HCT116 (cell line): ENCODE measurements at regions not wholly inside any gene's neighbourhood (a gene's known extent, or its start where the extent isn't known, plus 50 kb on each side); places are given as distances from the start of the nearest gene placed in this dataset.

ENCODE experiments used
- ATAC-seq: fragments of 200-7000 bp; cut with Tn5 transposase; 2 replicates; pipeline ENCODE4 v1.9.1; 2020; ENCODE audit warnings: mild to moderate bottlenecking, moderate library complexity
- BruUV-seq: library from RNA; stranded (reverse); fragments of 400-500 nt; replicated peaks from 2 replicates; lab custom pipeline; 2021; lab: Mats Ljungman, UMichigan
- CTCF ChIA-PET: fragments of 300-600 bp; sonication (Branson Sonifier 250); formaldehyde crosslinking; loops from one replicate; lab custom pipeline; 2021; ENCODE audit warnings: antibody characterized with exemption; lab: Charles Lee
- POLR2A ChIA-PET: fragments of 300-600, 350-600 bp; sonication (Branson Sonifier 250); formaldehyde crosslinking; loops from one replicate; lab custom pipeline; 2021; ENCODE audit warnings: antibody characterized with exemption; lab: Charles Lee
- RAD21 ChIA-PET, 2 experiments: fragments of 300-600 bp; sonication (Branson Sonifier 250); formaldehyde crosslinking; loops; one replicate each; lab custom pipeline; 2023; ENCODE audit warnings: low total read pairs in 2 of 2; ENCODE audit not compliant: uncharacterized antibody in 2 of 2, unreplicated experiment in 2 of 2, low non-redundant PET in 1 of 2; lab: Charles Lee
- DNase-seq: peaks from one replicate; pipeline ENCODE4 v3.0.0-alpha.2; 2010; ENCODE audit warnings: low read depth, low spot score
- H2AFZ ChIP-seq: fragments of 200-600 bp; shearing (Covaris generic), sonication (generic); 2 replicates; pipeline ENCODE4 v1.6.1; 2017; ENCODE audit warnings: low read depth, mixed run types, mixed read lengths, antibody characterized with exemption, low read length; ENCODE audit not compliant: poor library complexity, severe bottlenecking
- H3K27ac ChIP-seq: 2 replicates; pipeline ENCODE4 v1.5.1; 2012; ENCODE audit warnings: low read depth, low read length
- H3K27me3 ChIP-seq: fragments of 200-600 bp; sonication (generic); 2 replicates; pipeline ENCODE4 v1.6.1; 2016; ENCODE audit warnings: mixed run types, low read length, mixed read lengths; ENCODE audit not compliant: insufficient read depth
- H3K36me3 ChIP-seq, 2 experiments: fragments of 200-500 bp in 1 of 2; fragments of 200-600 bp in 1 of 2; sonication (Bioruptor generic) in 1 of 2; sonication (generic) in 1 of 2; 2 replicates each; pipeline versions ENCODE4 v1.5.1 to v1.6.1; 2014 to 2016; ENCODE audit warnings: low read length in 2 of 2, inconsistent platforms in 1 of 2, mixed read lengths in 1 of 2, mixed run types in 1 of 2; ENCODE audit not compliant: insufficient read depth in 2 of 2, control insufficient read depth in 1 of 2
- H3K4me1 ChIP-seq, 2 experiments: fragments of 200-600 bp in 1 of 2; sonication (generic) in 1 of 2; 2 replicates each; pipeline versions ENCODE4 v1.5.1 to v1.6.1; 2012 to 2017; ENCODE audit warnings: low read length in 2 of 2, inconsistent platforms in 1 of 2, mild to moderate bottlenecking in 1 of 2, mixed read lengths in 1 of 2, mixed run types in 1 of 2, moderate library complexity in 1 of 2; ENCODE audit not compliant: insufficient read depth in 2 of 2, control insufficient read depth in 1 of 2
- H3K4me2 ChIP-seq: fragments of 200-600 bp; sonication (generic); 2 replicates; pipeline ENCODE4 v1.6.1; 2017; ENCODE audit warnings: mixed run types, low read length, mixed read lengths
- H3K4me3 ChIP-seq, 2 experiments: fragments of 200-600 bp in 1 of 2; sonication (generic) in 1 of 2; replicated peaks in 1 of 2; 2 replicates each; pipeline ENCODE4 v1.5.1; 2011 to 2016; ENCODE audit warnings: low read length in 2 of 2, control low read depth in 1 of 2, low read depth in 1 of 2, mild to moderate bottlenecking in 1 of 2, mixed read lengths in 1 of 2, mixed run types in 1 of 2
- H3K79me2 ChIP-seq: fragments of 200-600 bp; sonication (generic); 2 replicates; pipeline ENCODE4 v1.6.1; 2017; ENCODE audit warnings: mild to moderate bottlenecking, mixed run types, low read length, moderate library complexity, mixed read lengths; ENCODE audit not compliant: insufficient read depth
- H3K9ac ChIP-seq: fragments of 200-600 bp; sonication (generic); 2 replicates; pipeline ENCODE4 v1.6.1; 2016; ENCODE audit warnings: low read length, mixed read lengths
- H3K9me2 ChIP-seq: fragments of 200-600 bp; sonication (generic), shearing (Covaris generic); 2 replicates; pipeline ENCODE4 v1.6.1; 2017; ENCODE audit warnings: mixed run types, mild to moderate bottlenecking, moderate library complexity; ENCODE audit not compliant: insufficient read depth
- H3K9me3 ChIP-seq, 2 experiments: fragments of 200-500 bp in 1 of 2; fragments of 200-600 bp in 1 of 2; sonication (Bioruptor generic) in 1 of 2; sonication (generic) in 1 of 2; 2 replicates each; pipeline ENCODE4 v1.6.1; 2014 to 2017; ENCODE audit warnings: low read length in 2 of 2, mixed read lengths in 2 of 2, inconsistent platforms in 1 of 2, low read depth in 1 of 2, mild to moderate bottlenecking in 1 of 2, mixed run types in 1 of 2, moderate library complexity in 1 of 2; ENCODE audit not compliant: control insufficient read depth in 1 of 2, insufficient read depth in 1 of 2
- H4K20me1 ChIP-seq: fragments of 200-600 bp; sonication (generic), shearing (Covaris generic); 2 replicates; pipeline ENCODE4 v1.6.1; 2017; ENCODE audit warnings: mixed run types, mild to moderate bottlenecking, moderate library complexity; ENCODE audit not compliant: insufficient read depth
- CBX3 ChIP-seq: IDR thresholded peaks from 2 replicates; pipeline ENCODE4 v1.6.1; 2012; ENCODE audit warnings: low read depth
- CEBPB ChIP-seq: IDR thresholded peaks from 2 replicates; pipeline ENCODE4 v1.6.1; 2012; ENCODE audit warnings: low read depth
- CTCF ChIP-seq, 3 experiments: fragments of 200-600 bp in 1 of 3; sonication (generic) in 1 of 3; IDR thresholded peaks in 2 of 3; conservative IDR thresholded peaks in 1 of 3; 2 replicates each; pipeline ENCODE4 v1.5.1; 2012 to 2017; ENCODE audit warnings: low read depth in 2 of 3, low read length in 2 of 3, antibody characterized with exemption in 1 of 3, borderline replicate concordance in 1 of 3, control low read depth in 1 of 3, mild to moderate bottlenecking in 1 of 3, mixed read lengths in 1 of 3, mixed run types in 1 of 3, moderate library complexity in 1 of 3; ENCODE audit not compliant: insufficient read depth in 1 of 3
- ELF1 ChIP-seq: IDR thresholded peaks from 2 replicates; pipeline ENCODE4 v1.6.1; 2012; ENCODE audit warnings: low read depth, borderline replicate concordance
- EZH2 ChIP-seq: fragments of 200-600 bp; sonication (generic); IDR thresholded peaks from 2 replicates; pipeline ENCODE4 v1.6.1; 2017; ENCODE audit warnings: antibody characterized with exemption, mixed run types
- FOSL1 ChIP-seq: IDR thresholded peaks from 2 replicates; pipeline ENCODE4 v1.6.1; 2012; ENCODE audit warnings: low read depth
- JUND ChIP-seq: IDR thresholded peaks from 2 replicates; pipeline ENCODE4 v1.6.1; 2012
- MAX ChIP-seq: IDR thresholded peaks from 2 replicates; pipeline ENCODE4 v1.6.1; 2012
- POLR2AphosphoS5 ChIP-seq: IDR thresholded peaks from 2 replicates; pipeline ENCODE4 v1.6.1; 2011; ENCODE audit warnings: mild to moderate bottlenecking, low read depth, low read length, moderate library complexity
- RAD21 ChIP-seq: IDR thresholded peaks from 2 replicates; pipeline ENCODE4 v1.6.1; 2012; ENCODE audit warnings: low read depth, mild to moderate bottlenecking
- SIN3A ChIP-seq: IDR thresholded peaks from 2 replicates; pipeline ENCODE4 v1.6.1; 2012; ENCODE audit warnings: low read depth
- SP1 ChIP-seq: IDR thresholded peaks from 2 replicates; pipeline ENCODE4 v1.6.1; 2012; ENCODE audit warnings: low read depth
- SRF ChIP-seq: IDR thresholded peaks from 2 replicates; pipeline ENCODE4 v1.6.1; 2012; ENCODE audit warnings: low read depth
- YY1 ChIP-seq: IDR thresholded peaks from 2 replicates; pipeline ENCODE4 v1.6.1; 2011; ENCODE audit warnings: low read length, low read depth, moderate library complexity, mild to moderate bottlenecking; ENCODE audit not compliant: insufficient replicate concordance; ENCODE audit errors: extremely low read depth
- ZBTB33 ChIP-seq: IDR thresholded peaks from 2 replicates; pipeline ENCODE4 v1.6.1; 2011; ENCODE audit warnings: mild to moderate bottlenecking, low read length, moderate library complexity; ENCODE audit not compliant: insufficient replicate concordance; ENCODE audit errors: extremely low read depth
- ZFX ChIP-seq: fragments of 450-650 bp; IDR thresholded peaks from 2 replicates; pipeline ENCODE4 v1.6.1; 2017
- ZNF274 ChIP-seq: fragments of 200-500 bp; sonication (Bioruptor generic); IDR thresholded peaks from 2 replicates; pipeline ENCODE4 v1.6.1; 2014; ENCODE audit warnings: mild to moderate bottlenecking, low read depth, low read length, inconsistent platforms
- intact Hi-C: fragments of 100-400 bp; cut with micrococcal nuclease; formaldehyde crosslinking; loops from 2 replicates; pipeline ENCODE4 v1.10.0; 2022
- TF ChIP-seq, protein P1 (sequence below): IDR thresholded peaks from 2 replicates; pipeline ENCODE4 v1.6.1; 2012; ENCODE audit warnings: low read depth

DNA sequence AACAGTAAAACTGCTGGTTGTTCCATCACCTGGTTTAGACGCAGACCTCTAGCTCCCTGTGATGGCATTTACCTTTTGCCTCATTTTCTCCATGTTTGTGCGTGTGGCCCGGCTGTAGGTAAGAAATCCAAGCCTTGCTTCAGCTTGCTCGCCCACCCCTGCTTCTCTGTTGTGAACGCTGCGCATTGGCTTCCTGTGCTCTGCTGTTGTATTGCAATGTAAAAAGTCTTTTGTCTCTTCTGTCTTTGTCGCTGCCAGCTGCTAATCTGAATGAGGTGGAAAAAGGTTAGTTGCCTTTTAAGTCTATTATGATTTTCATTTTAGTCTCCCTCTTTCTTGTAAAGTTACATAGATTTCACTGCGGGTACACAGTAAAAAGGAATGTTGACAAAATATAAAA is 127.3 kb upstream of the PACRGL start:
- H4K20me1 ChIP-seq: no peaks in the 10 kb centered on the region
- ChIA-PET POLR2A (no interaction called here), RAD21 (no interaction called here), CTCF (no interaction called here)
- no peak overlapping the region for H2AFZ ChIP-seq
- H3K4me2 ChIP-seq: no peak overlapping the region
- H3K27me3 ChIP-seq: no peaks in the 10 kb centered on the region
- H3K9me3 ChIP-seq: no peaks in the 10 kb centered on the region
- no peak overlapping the region for H3K27ac ChIP-seq
- H3K79me2 ChIP-seq: no peaks in the 10 kb centered on the region
- TF ChIP-seq RAD21: no peak
- TF ChIP-seq FOSL1: no peak
- TF ChIP-seq ZBTB33: no peak
- TF ChIP-seq MAX: no peak
- TF ChIP-seq EZH2: no peak
- TF ChIP-seq YY1: no peak
- no peak for TF ChIP-seq ELF1
- TF ChIP-seq, protein P1, sequence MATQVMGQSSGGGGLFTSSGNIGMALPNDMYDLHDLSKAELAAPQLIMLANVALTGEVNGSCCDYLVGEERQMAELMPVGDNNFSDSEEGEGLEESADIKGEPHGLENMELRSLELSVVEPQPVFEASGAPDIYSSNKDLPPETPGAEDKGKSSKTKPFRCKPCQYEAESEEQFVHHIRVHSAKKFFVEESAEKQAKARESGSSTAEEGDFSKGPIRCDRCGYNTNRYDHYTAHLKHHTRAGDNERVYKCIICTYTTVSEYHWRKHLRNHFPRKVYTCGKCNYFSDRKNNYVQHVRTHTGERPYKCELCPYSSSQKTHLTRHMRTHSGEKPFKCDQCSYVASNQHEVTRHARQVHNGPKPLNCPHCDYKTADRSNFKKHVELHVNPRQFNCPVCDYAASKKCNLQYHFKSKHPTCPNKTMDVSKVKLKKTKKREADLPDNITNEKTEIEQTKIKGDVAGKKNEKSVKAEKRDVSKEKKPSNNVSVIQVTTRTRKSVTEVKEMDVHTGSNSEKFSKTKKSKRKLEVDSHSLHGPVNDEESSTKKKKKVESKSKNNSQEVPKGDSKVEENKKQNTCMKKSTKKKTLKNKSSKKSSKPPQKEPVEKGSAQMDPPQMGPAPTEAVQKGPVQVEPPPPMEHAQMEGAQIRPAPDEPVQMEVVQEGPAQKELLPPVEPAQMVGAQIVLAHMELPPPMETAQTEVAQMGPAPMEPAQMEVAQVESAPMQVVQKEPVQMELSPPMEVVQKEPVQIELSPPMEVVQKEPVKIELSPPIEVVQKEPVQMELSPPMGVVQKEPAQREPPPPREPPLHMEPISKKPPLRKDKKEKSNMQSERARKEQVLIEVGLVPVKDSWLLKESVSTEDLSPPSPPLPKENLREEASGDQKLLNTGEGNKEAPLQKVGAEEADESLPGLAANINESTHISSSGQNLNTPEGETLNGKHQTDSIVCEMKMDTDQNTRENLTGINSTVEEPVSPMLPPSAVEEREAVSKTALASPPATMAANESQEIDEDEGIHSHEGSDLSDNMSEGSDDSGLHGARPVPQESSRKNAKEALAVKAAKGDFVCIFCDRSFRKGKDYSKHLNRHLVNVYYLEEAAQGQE: no peak
- TF ChIP-seq CEBPB: no peak
- TF ChIP-seq SRF: no peak
- no peak for TF ChIP-seq CTCF (IDR thresholded peaks at IDR 0.05 in 2 of 3, conservative IDR thresholded peaks at IDR 0.05 in 1 of 3; ENCODE audit: borderline replicate concordance in 1 of 3, insufficient read depth in 1 of 3, low read depth in 2 of 3, low read length in 2 of 3)
- TF ChIP-seq CBX3: no peak
- TF ChIP-seq ZFX: no peak
- TF ChIP-seq SIN3A: no peak
- no peak for TF ChIP-seq SP1
- no peak for TF ChIP-seq ZNF274
- TF ChIP-seq POLR2AphosphoS5: no peak
- TF ChIP-seq JUND: no peak
- no TSS peak for BruUV-seq
- no peaks in the 10 kb centered on the region for H3K36me3 ChIP-seq
- H3K9ac ChIP-seq: no peak overlapping the region
- no peak for DNase-seq
- no peaks in the 10 kb centered on the region for H3K9me2 ChIP-seq
- intact Hi-C loops: no loop called here
- H3K4me1 ChIP-seq: no peaks in the 10 kb centered on the region
- H3K4me3 ChIP-seq: no peak overlapping the region
- no peak for ATAC-seq
